ENCODE measurements at regions not wholly inside any gene's neighbourhood (a gene's known extent, or its start where the extent isn't known, plus 50 kb on each side); places are given as distances from the start of the nearest gene placed in this dataset.

DNA sequence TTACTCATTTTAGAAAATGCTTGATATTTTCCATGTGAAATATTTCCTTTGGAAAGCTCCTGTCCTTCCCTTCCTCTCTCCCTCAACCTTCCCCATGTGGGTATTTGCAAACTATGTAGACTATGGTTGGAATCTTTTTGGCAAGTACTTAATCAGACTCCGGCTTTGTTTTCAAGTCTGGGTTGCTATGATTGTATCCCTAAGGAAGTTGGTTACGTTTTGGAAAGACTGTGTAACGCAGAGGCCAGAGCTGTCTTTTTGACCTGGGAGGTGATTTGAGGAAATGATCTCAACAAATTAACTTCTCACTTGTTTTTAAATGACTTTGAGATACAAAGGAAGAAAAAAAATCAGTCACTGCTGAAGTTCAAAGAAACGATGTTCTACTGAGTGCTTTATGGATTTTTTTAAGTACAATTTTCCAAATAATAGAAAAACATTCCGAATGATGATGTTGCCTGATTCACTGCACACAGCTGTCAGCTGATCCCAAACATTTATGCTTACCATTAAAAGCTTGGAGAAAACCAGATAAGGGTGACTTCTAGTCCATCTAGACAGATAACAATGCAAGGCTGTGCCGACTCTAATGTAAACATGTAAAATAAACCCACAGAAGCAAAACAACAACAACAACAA lies 145.5 kb upstream of the CELF2 start:
- Histone ChIP-seq H3K27me3 (no peaks in the 10 kb centered on the region), H3K9me3 (no peaks in the 10 kb centered on the region), H3K4me1 (peaks cover 0 to 9% (median 8%) of the 10 kb centered on the region in 3 donors), H3K4me3 (no peak overlapping the region), H3K36me3 (no peaks in the 10 kb centered on the region), H3K27ac (peak overlapping the region; percentile 34 to 69 (median 57))
- 20 to 24% methylated on average over 6 of the region's 6 CpGs for WGBS, 2 donors
- intact Hi-C loops (cut with DNase I) = no loop called here
- TF ChIP-seq, protein P1, sequence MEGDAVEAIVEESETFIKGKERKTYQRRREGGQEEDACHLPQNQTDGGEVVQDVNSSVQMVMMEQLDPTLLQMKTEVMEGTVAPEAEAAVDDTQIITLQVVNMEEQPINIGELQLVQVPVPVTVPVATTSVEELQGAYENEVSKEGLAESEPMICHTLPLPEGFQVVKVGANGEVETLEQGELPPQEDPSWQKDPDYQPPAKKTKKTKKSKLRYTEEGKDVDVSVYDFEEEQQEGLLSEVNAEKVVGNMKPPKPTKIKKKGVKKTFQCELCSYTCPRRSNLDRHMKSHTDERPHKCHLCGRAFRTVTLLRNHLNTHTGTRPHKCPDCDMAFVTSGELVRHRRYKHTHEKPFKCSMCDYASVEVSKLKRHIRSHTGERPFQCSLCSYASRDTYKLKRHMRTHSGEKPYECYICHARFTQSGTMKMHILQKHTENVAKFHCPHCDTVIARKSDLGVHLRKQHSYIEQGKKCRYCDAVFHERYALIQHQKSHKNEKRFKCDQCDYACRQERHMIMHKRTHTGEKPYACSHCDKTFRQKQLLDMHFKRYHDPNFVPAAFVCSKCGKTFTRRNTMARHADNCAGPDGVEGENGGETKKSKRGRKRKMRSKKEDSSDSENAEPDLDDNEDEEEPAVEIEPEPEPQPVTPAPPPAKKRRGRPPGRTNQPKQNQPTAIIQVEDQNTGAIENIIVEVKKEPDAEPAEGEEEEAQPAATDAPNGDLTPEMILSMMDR (IDR thresholded peaks at IDR 0.05) = no peak
- no peak for TF ChIP-seq POLR2A (IDR thresholded peaks at IDR 0.05)
- DNase-seq = no peak

DNA sequence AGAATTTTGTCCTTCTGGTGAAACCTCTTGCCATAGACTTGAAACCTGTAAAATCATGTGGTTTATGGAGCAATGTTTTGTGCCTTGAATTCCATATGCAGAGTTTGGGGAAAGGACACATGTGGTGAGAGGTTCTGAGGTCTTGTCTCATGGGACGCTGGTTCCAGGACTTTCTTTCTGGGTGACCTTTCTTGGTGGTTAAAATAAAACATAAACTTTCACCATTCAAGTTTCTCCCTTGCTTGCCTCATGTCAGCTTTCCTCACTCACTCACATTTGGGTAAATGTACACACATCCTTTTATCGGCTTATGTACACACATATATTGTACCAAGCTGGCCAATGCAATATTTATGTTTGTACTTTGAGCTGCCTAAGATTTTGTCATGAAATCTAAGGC lies 144.9 kb upstream of the CELF2 start:
- H3K4me3 ChIP-seq = no peak overlapping the region
- H3K36me3 ChIP-seq = no peaks in the 10 kb centered on the region
- H3K4me1 ChIP-seq = peaks cover 0 to 9% (median 8%) of the 10 kb centered on the region in 3 donors
- WGBS, 2 donors = 41 to 71% methylated on average over 2 of the region's 2 CpGs
- H3K27me3 ChIP-seq = no peaks in the 10 kb centered on the region
- no peak for TF ChIP-seq POLR2A (IDR thresholded peaks at IDR 0.05)
- TF ChIP-seq, protein P1 (IDR thresholded peaks at IDR 0.05) = no peak
- intact Hi-C loops (cut with DNase I) = no loop called here
- H3K27ac ChIP-seq = peak overlapping the region in 3 of 4 donors; percentile 49 to 69 (median 57)
- DNase-seq = no peak
- no peaks in the 10 kb centered on the region for H3K9me3 ChIP-seq

DNA sequence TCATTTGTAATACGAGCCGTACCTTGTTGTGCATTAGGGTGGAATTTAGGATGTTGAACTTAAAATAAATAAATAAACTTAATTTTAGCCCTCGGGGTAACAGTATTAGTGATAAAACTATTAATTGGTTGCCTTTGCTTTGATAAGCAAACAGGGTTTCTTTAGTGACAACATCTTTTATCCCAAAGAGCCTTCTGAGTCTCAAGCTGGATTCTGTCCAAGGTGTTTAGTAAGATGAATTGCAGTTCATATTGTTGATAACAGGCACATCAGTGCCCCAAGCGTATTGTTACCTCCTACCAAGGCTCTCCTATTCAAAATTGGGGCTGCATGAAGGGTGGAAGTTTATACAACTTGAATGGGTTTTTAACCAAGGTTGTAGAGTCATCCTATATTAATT lies 144.4 kb upstream of the CELF2 start:
- no peaks in the 10 kb centered on the region for H3K9me3 ChIP-seq
- no peak for DNase-seq
- H3K27me3 ChIP-seq = no peaks in the 10 kb centered on the region
- intact Hi-C loops (cut with DNase I) = no loop called here
- H3K4me3 ChIP-seq = no peak overlapping the region
- H3K36me3 ChIP-seq = no peaks in the 10 kb centered on the region
- TF ChIP-seq, protein P1 (IDR thresholded peaks at IDR 0.05) = no peak
- TF ChIP-seq POLR2A (IDR thresholded peaks at IDR 0.05) = no peak
- 71 to 76% methylated on average over 4 of the region's 4 CpGs for WGBS, 2 donors
- no peak overlapping the region for H3K27ac ChIP-seq
- peaks cover 0 to 9% (median 8%) of the 10 kb centered on the region in 3 donors for H3K4me1 ChIP-seq

DNA sequence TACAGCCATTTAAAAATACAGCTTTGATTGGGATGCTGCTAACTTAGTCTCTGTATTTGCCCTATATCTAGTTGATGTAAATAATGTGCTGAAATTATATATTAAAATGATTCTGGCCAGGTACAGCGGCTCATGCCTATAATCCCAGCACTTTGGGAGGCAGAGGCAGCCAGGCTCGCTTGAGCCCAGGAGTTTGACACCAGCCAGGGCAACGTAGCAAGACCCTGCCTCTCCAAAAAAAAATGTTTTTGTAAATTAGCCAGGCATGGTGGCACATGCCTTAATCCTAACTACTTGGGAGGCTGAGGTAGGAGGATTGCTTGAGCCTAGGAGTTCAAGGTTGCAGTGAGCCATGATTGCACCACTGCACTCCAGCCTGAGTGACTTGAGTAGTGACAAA lies 143.8 kb upstream of the CELF2 start:
- Histone ChIP-seq H3K36me3 (no peaks in the 10 kb centered on the region), H3K27ac (no peak overlapping the region), H3K27me3 (no peaks in the 10 kb centered on the region), H3K4me1 (peaks cover 0 to 9% (median 8%) of the 10 kb centered on the region in 3 donors), H3K4me3 (no peak overlapping the region), H3K9me3 (no peaks in the 10 kb centered on the region)
- TF ChIP-seq, protein P1 (IDR thresholded peaks at IDR 0.05) = no peak
- no peak for TF ChIP-seq POLR2A (IDR thresholded peaks at IDR 0.05)
- WGBS, 2 donors = 83 to 90% methylated on average over 2 to 3 of the region's 3 CpGs
- no peak for DNase-seq
- intact Hi-C loops (cut with DNase I) = no loop called here

DNA sequence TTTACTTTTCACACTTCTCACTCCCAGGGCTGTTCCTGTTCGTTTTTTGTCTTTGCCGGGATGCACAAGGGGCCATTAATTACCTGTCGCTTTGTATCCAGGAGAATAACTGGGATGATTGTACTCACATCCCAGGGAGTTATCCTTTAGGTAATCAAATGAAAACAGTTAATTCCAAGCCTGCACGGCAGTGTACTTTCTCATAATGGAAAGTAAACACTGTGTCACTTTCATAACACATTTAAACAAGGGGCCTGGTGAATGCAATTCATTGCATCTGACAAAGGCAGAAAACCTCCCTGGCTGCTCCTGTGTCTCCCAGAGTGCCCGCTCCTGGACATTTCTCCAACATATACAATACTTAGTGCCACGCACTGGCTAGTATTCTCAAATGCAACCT lies 138.7 kb upstream of the CELF2 start:
- no peak for DNase-seq
- Histone ChIP-seq H3K9me3 (no peaks in the 10 kb centered on the region), H3K27me3 (no peaks in the 10 kb centered on the region), H3K4me3 (no peak overlapping the region), H3K36me3 (no peaks in the 10 kb centered on the region), H3K4me1 (no peaks in the 10 kb centered on the region), H3K27ac (no peak overlapping the region)
- TF ChIP-seq POLR2A (IDR thresholded peaks at IDR 0.05) = no peak
- TF ChIP-seq, protein P1 (IDR thresholded peaks at IDR 0.05) = no peak
- 63 to 67% methylated on average over 6 of the region's 6 CpGs for WGBS, 2 donors
- intact Hi-C loops (cut with DNase I) = no loop called here

Data from esophagus squamous epithelium (tissue), 5 donors.